ENCODE measurements at regions not wholly inside any gene's neighbourhood (a gene's known extent, or its start where the extent isn't known, plus 50 kb on each side); places are given as distances from the start of the nearest gene placed in this dataset.

- DNase-seq (ENCODE audit: low read depth, low spot score), result no peak
- in situ Hi-C loops (cut with HindIII; ENCODE audit: low pct_unique_long_range_greater_than_20kb, low sequenced_read_pairs), result loop anchor here (10.0 to 25.0 kb wide), 2 partner anchors 355 to 468 kb away; no protein-coding TSS in a partner anchor
These were observed 51.3 kb upstream of the FLI1 start for GRCh38 chr11:128642571-128642970.

- peak; percentile 18 for DNase-seq (ENCODE audit: low read depth, low spot score)
- in situ Hi-C loops (cut with HindIII; ENCODE audit: low pct_unique_long_range_greater_than_20kb, low sequenced_read_pairs), result loop anchor here (10.0 to 25.0 kb wide), 2 partner anchors 356 to 469 kb away; no protein-coding TSS in a partner anchor
These were observed 50.1 kb upstream of the FLI1 start for GRCh38 chr11:128643661-128644317.

Data from SK-MEL-5 (cell line).